ENCODE measurements at regions not wholly inside any gene's neighbourhood (a gene's known extent, or its start where the extent isn't known, plus 50 kb on each side); places are given as distances from the start of the nearest gene placed in this dataset.

DNA sequence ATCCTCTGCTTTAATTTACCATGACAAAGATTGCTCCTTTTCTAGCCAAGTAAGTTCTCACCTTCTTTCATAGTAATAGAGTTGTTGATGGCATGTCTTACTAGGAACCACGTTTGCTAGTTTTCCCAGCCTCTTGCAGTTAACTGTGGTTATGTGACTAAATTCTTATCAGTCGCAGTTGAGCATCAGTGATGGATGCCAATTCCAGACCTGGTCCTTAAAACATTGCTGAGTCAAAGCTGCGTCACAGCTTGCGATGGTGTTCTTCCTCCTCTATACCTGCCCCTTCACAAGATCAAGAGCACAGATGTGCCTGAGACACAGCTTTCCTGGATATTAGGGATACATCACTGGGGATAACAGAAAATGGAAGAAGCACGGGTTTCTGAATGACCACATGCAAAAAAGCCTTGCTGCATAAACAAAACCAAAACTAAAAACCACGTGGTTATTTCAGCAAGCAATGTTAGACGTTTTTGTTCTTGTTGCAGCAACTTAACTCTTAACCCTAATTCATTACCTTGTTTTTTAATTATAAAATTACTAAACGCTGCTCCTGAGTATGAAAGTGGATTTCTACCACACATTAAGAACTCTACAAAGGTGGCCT, 97.6 kb upstream of the DACH1 start:
- Mint-ChIP-seq H3K4me3 (no peak overlapping the region), H3K27me3 (no peaks in the 10 kb centered on the region), H3K4me1 (peaks cover 0 to 2% (median 0%) of the 10 kb centered on the region in 3 donors), H3K9me3 (peaks cover 0 to 7% (median 2%) of the 10 kb centered on the region in 3 donors), H3K27ac (no peak overlapping the region), H3K36me3 (no peaks in the 10 kb centered on the region)

DNA sequence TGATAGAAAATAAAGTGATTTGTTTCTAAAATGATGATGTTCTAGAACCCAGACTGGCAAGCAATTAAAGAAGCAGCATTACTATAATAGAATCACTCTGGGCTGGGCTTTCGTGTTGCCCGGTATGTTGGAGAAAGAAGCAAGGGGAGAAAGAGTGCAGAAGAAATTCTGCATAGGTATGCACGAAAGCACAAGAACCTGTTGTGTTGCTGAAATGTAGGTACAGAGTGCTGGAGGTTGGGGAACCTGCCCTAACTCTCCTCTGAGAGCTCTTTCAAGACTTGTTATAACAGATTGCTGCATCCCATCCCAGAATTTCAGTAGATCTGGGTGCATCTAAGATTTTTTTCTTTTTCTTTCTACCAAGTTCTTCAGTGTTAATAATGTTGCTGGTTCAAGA, 95.7 kb upstream of the DACH1 start:
- Mint-ChIP-seq H3K4me1 (peaks cover 0 to 2% (median 0%) of the 10 kb centered on the region in 3 donors), H3K4me3 (no peak overlapping the region)

DNA sequence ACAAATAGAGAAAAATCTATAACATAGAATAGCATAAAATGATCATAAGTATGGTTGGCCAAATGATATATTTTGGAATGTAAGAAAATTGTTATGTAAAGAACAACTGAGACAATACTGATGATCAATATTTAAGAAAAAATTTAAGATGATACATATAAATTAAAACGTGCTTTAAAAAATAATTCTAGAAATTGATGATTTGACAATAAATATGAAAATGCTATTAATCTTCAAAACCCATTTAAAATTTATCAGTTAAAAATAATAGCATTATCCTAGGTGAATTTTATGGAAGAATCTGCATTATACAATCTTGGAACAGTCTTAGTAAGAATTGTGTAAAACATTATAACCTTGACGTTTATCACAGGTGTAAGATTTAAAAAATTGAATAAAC, 95.1 kb upstream of the DACH1 start:
- H3K4me1 Mint-ChIP-seq = peaks cover 0 to 2% (median 0%) of the 10 kb centered on the region in 3 donors
- H3K27me3 Mint-ChIP-seq = no peaks in the 10 kb centered on the region
- no peak overlapping the region for H3K27ac Mint-ChIP-seq
- peaks cover 0 to 7% (median 2%) of the 10 kb centered on the region in 3 donors for H3K9me3 Mint-ChIP-seq
- H3K36me3 Mint-ChIP-seq = no peaks in the 10 kb centered on the region
- H3K4me3 Mint-ChIP-seq = no peak overlapping the region

More for the DNA sequence above, 95.7 kb upstream of the DACH1 start:
- H3K27me3 Mint-ChIP-seq = no peaks in the 10 kb centered on the region
- no peak overlapping the region for H3K27ac Mint-ChIP-seq
- no peaks in the 10 kb centered on the region for H3K36me3 Mint-ChIP-seq
- peaks cover 0 to 7% (median 2%) of the 10 kb centered on the region in 3 donors for H3K9me3 Mint-ChIP-seq

DNA sequence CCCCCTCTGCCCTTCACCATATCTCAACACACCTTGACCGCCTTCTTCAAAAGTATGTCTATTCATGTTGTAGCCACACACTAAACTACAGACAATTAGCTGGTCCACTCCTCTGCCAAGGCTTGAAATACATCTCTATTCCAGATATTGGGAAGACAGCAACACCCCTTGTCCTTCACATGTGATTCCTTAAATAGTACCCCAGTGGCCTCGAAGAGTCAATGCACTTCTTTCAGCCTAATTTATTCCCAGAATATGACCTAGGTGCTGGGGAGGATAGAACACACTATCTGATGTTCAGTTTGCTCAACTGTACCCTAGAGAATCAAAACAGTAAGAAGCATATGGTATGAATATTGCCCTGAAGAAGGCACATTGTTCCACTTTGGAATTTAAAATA, 82.4 kb upstream of the DACH1 start:
- no peak overlapping the region for H3K27ac Mint-ChIP-seq
- H3K4me3 Mint-ChIP-seq = no peak overlapping the region
- H3K27me3 Mint-ChIP-seq = no peaks in the 10 kb centered on the region
- H3K4me1 Mint-ChIP-seq = no peaks in the 10 kb centered on the region
- peaks cover 0 to 4% (median 3%) of the 10 kb centered on the region in 3 donors for H3K9me3 Mint-ChIP-seq
- peaks cover 2% of the 10 kb centered on the region for H3K36me3 Mint-ChIP-seq

DNA sequence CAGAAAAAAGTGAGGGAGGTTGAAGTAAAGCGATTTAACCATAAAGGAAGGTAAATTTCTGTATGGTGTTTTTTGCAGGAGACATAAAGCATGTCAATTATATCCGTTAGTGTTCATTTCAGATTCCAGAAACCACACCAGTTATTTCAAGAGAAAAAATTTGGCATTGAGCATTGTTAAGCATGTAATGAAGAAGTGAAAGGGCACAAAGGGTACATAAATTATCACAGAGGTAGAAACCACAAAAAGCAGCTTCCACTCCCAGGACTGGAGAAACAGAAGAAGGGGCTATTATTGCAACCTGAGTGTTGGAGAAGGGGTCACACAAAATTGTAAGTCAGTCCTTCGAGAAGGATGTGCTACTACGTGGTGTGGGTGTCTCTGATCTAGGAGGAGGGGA, 72.2 kb upstream of the DACH1 start:
- H3K4me3 Mint-ChIP-seq = no peak overlapping the region
- H3K27me3 Mint-ChIP-seq = no peaks in the 10 kb centered on the region
- H3K9me3 Mint-ChIP-seq = peaks cover 0 to 3% (median 2%) of the 10 kb centered on the region in 3 donors
- no peaks in the 10 kb centered on the region for H3K4me1 Mint-ChIP-seq
- no peak overlapping the region for H3K27ac Mint-ChIP-seq
- no peaks in the 10 kb centered on the region for H3K36me3 Mint-ChIP-seq

DNA sequence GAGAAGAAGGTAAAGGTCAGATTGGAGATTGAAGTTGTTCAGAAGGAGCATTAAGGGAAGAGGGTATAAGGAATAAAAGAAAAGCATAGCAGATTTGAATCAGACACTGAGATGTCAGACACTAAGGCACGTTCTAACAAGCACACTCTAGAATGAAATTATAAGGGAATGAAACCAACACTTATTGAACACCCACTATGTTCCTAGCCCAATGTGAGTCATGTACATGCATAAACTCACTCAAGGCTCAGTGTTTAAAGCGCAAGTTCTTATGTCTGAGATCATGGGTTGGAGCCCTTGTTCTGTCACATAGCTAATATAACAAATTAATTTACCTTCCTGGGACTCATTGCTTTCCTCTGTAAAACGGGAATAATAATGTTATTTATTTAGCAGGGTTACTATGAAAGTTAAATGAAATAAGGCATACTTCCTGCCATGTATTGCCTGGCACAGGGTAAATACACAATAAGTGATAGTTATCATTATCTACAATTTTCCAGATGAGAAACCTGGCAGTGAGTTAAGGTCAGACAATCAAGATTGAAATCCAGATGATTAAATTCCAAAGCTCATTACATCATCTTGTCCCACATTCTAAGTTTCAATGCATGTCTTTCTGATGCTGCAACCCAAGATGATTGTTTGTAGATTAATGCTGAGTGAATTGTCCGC, 68.3 kb upstream of the DACH1 start:
- H3K4me1 Mint-ChIP-seq = no peaks in the 10 kb centered on the region
- H3K9me3 Mint-ChIP-seq = peaks cover 0 to 3% (median 2%) of the 10 kb centered on the region in 3 donors
- H3K27me3 Mint-ChIP-seq = no peaks in the 10 kb centered on the region
- no peaks in the 10 kb centered on the region for H3K36me3 Mint-ChIP-seq
- H3K4me3 Mint-ChIP-seq = no peak overlapping the region
- no peak overlapping the region for H3K27ac Mint-ChIP-seq

DNA sequence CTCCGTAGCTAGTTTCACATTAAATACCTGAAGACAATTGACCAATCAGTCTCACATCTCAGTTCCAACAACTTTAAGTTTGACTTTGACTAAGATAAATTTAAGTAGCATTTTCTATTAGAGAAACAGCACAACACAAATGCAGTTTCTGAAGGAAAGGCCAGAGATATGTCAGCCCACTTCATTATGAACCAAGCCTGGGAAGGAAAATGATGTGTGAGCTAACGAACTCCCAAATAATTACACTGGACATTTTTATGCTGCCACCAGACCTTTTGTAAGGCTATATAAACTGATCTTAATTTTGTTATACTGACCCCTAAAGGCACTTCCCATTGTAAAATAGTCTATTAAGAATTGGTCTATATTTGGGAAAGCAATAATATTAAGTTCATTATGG, 57.9 kb upstream of the DACH1 start:
- no peak overlapping the region for H3K27ac Mint-ChIP-seq
- H3K4me1 Mint-ChIP-seq = no peaks in the 10 kb centered on the region
- no peaks in the 10 kb centered on the region for H3K36me3 Mint-ChIP-seq
- H3K9me3 Mint-ChIP-seq = peaks cover 0 to 12% (median 8%) of the 10 kb centered on the region in 3 donors
- no peaks in the 10 kb centered on the region for H3K27me3 Mint-ChIP-seq
- no peak overlapping the region for H3K4me3 Mint-ChIP-seq

DNA sequence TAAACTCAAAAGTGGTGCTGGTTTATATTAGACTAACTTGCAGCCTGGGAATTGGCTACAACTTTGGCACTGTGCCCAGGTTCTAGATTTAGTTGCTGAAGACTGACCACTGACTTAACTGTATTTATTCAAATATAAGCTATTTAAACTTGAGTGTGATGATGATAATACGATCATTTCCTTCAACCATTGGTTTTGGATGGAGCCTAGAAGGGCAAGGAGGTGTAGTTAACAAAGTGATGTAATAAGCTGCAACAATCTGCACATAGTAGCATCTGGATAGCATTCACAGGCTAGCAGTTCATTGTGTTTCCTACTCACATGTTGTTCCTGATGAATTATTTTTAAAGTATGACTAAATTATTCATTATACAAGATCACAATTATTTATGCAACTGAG, 55.2 kb upstream of the DACH1 start:
- Mint-ChIP-seq H3K36me3 (no peaks in the 10 kb centered on the region), H3K4me3 (no peak overlapping the region), H3K27me3 (no peaks in the 10 kb centered on the region), H3K9me3 (peaks cover 0 to 6% (median 2%) of the 10 kb centered on the region in 3 donors), H3K27ac (no peak overlapping the region), H3K4me1 (no peaks in the 10 kb centered on the region)
